ENCODE measurements at regions not wholly inside any gene's neighbourhood (a gene's known extent, or its start where the extent isn't known, plus 50 kb on each side); places are given as distances from the start of the nearest gene placed in this dataset.

DNA sequence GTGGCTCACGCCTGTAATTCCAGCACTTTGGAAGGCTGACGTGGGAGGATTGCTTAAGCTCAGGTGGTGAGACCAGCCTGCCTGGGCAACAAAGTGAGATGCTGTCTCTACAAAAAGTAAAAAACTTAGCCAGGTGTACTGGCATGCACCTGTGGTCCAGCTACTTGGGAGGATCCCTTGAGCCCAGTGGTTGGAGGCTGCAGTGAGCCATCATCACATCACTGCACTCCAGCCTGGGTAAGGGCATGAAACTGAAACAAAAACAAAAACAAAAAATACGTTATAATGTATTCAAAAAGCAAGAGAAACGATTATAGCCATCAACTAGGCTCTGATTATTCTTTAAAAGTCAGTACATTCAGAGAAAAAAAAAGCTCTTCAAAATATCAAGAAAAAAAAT is 62.5 kb downstream of the TCF20 start:
- no peak overlapping the region for H3K27ac ChIP-seq
- 86 to 92% (median 88%) methylated on average over 4 of the region's 4 CpGs for whole genome bisulfite sequencing, 3 donors

DNA sequence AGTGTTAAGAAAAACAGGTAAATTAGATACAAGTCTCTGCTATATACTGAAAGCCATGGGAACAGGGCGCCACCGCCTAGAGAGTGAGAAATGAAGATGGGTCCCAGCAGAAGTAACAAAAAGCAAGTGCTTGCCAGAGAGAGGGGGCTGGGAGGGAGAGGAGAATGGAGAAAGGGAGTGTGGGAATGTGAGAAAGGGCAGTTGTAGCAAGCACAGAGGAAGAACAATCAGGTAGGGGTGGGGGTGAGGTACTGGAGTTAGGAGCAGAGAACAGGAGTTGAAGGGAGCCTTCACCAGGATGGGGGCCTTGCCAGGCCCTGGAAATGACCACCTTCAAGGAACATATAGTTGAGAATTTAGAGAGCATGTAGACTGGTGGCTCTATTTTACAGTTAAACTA is 66.8 kb downstream of the TCF20 start:
- no peak overlapping the region for H3K27ac ChIP-seq
- no peak for DNase-seq
- intact Hi-C loops (cut with DNase I), result no loop called here
- no peaks in the 10 kb centered on the region for H3K27me3 ChIP-seq (ENCODE audit: insufficient read depth in 3 of 3, low read length in 2 of 3)
- ATAC-seq, result no peak
- WGBS, 3 donors, result 97 to 99% (median 98%) methylated on average over 2 of the region's 2 CpGs
- no peak overlapping the region for H3K4me3 ChIP-seq
- H3K36me3 ChIP-seq (ENCODE audit: insufficient read depth in 1 of 2, low read depth in 1 of 2), result peaks cover 5 to 9% of the 10 kb centered on the region in 2 donors
- H3K4me1 ChIP-seq, result no peaks in the 10 kb centered on the region
- TF ChIP-seq, protein P1, sequence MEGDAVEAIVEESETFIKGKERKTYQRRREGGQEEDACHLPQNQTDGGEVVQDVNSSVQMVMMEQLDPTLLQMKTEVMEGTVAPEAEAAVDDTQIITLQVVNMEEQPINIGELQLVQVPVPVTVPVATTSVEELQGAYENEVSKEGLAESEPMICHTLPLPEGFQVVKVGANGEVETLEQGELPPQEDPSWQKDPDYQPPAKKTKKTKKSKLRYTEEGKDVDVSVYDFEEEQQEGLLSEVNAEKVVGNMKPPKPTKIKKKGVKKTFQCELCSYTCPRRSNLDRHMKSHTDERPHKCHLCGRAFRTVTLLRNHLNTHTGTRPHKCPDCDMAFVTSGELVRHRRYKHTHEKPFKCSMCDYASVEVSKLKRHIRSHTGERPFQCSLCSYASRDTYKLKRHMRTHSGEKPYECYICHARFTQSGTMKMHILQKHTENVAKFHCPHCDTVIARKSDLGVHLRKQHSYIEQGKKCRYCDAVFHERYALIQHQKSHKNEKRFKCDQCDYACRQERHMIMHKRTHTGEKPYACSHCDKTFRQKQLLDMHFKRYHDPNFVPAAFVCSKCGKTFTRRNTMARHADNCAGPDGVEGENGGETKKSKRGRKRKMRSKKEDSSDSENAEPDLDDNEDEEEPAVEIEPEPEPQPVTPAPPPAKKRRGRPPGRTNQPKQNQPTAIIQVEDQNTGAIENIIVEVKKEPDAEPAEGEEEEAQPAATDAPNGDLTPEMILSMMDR (IDR thresholded peaks at IDR 0.05), result no peak
- H3K9me3 ChIP-seq, result no peaks in the 10 kb centered on the region

More for the DNA sequence above, 62.5 kb downstream of the TCF20 start:
- H3K4me3 ChIP-seq, result no peak overlapping the region
- no peaks in the 10 kb centered on the region for H3K27me3 ChIP-seq (ENCODE audit: insufficient read depth in 3 of 3, low read length in 2 of 3)
- DNase-seq, result no peak
- no peak for ATAC-seq
- H3K4me1 ChIP-seq, result no peaks in the 10 kb centered on the region
- peaks cover 3 to 45% of the 10 kb centered on the region in 2 donors for H3K36me3 ChIP-seq (ENCODE audit: insufficient read depth in 1 of 2, low read depth in 1 of 2)
- intact Hi-C loops (cut with DNase I), result no loop called here
- TF ChIP-seq, protein P1 (IDR thresholded peaks at IDR 0.05), result no peak
- no peaks in the 10 kb centered on the region for H3K9me3 ChIP-seq

DNA sequence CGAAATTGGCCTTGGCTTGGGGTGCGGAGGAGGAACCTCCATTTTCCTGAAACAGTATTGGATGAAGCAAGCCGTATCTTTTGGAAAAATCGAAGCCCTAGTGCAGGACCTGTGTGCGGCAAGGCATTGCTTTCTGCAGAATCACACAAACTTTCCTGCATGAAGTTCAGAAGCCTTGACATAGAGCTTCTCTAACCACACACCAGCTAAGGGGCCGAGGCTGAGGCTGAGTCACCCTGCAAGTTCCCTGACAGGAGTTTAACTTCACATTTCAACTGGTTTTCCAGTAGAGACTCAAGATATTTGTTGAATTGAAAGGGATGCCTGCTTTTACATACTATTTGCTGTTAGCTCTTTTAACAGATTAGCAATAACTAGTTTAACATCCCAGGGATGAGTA is 67.8 kb downstream of the TCF20 start:
- 87 to 95% (median 93%) methylated on average over 6 of the region's 6 CpGs for WGBS, 3 donors
- H3K9me3 ChIP-seq, result no peaks in the 10 kb centered on the region

DNA sequence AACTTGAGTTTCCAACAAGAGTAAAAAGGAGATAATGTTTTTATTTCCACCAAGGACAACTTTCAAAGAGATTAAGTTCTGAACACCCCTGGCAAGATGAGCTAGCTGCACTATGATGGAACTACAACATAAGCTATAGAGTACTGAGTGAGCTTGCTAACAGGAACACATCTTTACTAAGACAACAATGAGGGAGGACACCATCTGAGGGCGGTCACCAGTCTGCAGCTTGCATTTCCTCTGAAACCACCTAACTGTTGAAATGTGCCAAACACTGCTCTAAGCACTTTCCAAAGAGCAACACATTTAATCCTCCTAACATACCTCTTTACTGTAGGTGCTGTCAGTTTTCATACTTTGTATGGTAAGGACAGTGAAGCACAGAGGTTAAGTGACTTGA is 68.4 kb downstream of the TCF20 start:
- 79 to 83% (median 81%) methylated on average over 1 of the region's 1 CpG for WGBS, 3 donors
- H3K36me3 ChIP-seq (ENCODE audit: insufficient read depth in 1 of 2, low read depth in 1 of 2), result peaks cover 5 to 9% of the 10 kb centered on the region in 2 donors
- no peak for DNase-seq
- TF ChIP-seq, protein P1 (IDR thresholded peaks at IDR 0.05), result no peak
- H3K4me1 ChIP-seq, result no peaks in the 10 kb centered on the region
- H3K9me3 ChIP-seq, result no peaks in the 10 kb centered on the region
- H3K4me3 ChIP-seq, result no peak overlapping the region
- intact Hi-C loops (cut with DNase I), result no loop called here
- no peaks in the 10 kb centered on the region for H3K27me3 ChIP-seq (ENCODE audit: insufficient read depth in 3 of 3, low read length in 2 of 3)
- no peak for ATAC-seq
- H3K27ac ChIP-seq, result no peak overlapping the region

More for the DNA sequence above, 67.8 kb downstream of the TCF20 start:
- ATAC-seq, result no peak
- TF ChIP-seq, protein P1 (IDR thresholded peaks at IDR 0.05), result no peak
- intact Hi-C loops (cut with DNase I), result no loop called here
- Histone ChIP-seq H3K27me3 (ENCODE audit: insufficient read depth in 3 of 3, low read length in 2 of 3) (no peaks in the 10 kb centered on the region), H3K27ac (no peak overlapping the region), H3K4me1 (no peaks in the 10 kb centered on the region), H3K4me3 (no peak overlapping the region), H3K36me3 (ENCODE audit: insufficient read depth in 1 of 2, low read depth in 1 of 2) (peaks cover 5 to 9% of the 10 kb centered on the region in 2 donors)
- no peak for DNase-seq

DNA sequence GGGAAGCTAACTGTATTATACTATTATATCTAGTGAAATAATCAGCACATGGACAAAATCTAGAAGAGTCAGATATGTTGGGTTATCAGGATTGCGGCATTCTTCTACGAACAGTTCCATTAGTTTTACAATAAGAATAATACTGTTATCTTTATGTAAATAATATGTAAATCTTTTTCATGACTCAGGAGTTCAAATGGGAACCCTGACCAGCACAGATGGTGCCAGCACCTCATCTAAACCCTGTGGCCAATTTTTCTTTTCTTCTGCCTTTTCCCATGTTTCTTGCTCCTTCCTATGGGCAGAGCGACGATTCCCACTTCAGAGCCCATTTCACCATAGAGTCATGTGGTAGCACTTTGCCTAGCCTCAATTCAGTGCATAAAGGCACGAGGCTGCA is 68.4 kb upstream of the CYP2D6 start:
- no peak for DNase-seq
- no peaks in the 10 kb centered on the region for H3K9me3 ChIP-seq
- intact Hi-C loops (cut with DNase I), result no loop called here
- 95 to 98% (median 97%) methylated on average over 5 of the region's 5 CpGs for WGBS, 3 donors
- H3K4me3 ChIP-seq, result no peak overlapping the region
- H3K27me3 ChIP-seq (ENCODE audit: insufficient read depth in 3 of 3, low read length in 2 of 3), result no peaks in the 10 kb centered on the region
- H3K27ac ChIP-seq, result no peak overlapping the region
- H3K4me1 ChIP-seq, result no peaks in the 10 kb centered on the region
- H3K36me3 ChIP-seq (ENCODE audit: insufficient read depth in 1 of 2, low read depth in 1 of 2), result peaks cover 0 to 5% of the 10 kb centered on the region in 2 donors
- no peak for ATAC-seq
- TF ChIP-seq, protein P1 (IDR thresholded peaks at IDR 0.05), result no peak

Data from psoas muscle (tissue), 7 donors.